ENCODE measurements at regions not wholly inside any gene's neighbourhood (a gene's known extent, or its start where the extent isn't known, plus 50 kb on each side); places are given as distances from the start of the nearest gene placed in this dataset.

GRCh38 chr3:110487840-110488239, 583.8 kb upstream of the NECTIN3 start:
- ChIA-PET CTCF (no interaction called here), POLR2A (ENCODE audit: low non-redundant PET) (no interaction called here)
- TF ChIP-seq, protein P1, sequence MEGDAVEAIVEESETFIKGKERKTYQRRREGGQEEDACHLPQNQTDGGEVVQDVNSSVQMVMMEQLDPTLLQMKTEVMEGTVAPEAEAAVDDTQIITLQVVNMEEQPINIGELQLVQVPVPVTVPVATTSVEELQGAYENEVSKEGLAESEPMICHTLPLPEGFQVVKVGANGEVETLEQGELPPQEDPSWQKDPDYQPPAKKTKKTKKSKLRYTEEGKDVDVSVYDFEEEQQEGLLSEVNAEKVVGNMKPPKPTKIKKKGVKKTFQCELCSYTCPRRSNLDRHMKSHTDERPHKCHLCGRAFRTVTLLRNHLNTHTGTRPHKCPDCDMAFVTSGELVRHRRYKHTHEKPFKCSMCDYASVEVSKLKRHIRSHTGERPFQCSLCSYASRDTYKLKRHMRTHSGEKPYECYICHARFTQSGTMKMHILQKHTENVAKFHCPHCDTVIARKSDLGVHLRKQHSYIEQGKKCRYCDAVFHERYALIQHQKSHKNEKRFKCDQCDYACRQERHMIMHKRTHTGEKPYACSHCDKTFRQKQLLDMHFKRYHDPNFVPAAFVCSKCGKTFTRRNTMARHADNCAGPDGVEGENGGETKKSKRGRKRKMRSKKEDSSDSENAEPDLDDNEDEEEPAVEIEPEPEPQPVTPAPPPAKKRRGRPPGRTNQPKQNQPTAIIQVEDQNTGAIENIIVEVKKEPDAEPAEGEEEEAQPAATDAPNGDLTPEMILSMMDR (conservative IDR thresholded peaks at IDR 0.05; ENCODE audit: low read depth, low read length) = no peak
- TF ChIP-seq EZH2 (IDR thresholded peaks at IDR 0.05; ENCODE audit: borderline replicate concordance, low read depth, low read length, poor library complexity, severe bottlenecking) = no peak
- no peak for DNase-seq (ENCODE audit: low spot score)
- Histone ChIP-seq H3K36me3 (ENCODE audit: insufficient read depth, low read length, poor library complexity, severe bottlenecking) (no peaks in the 10 kb centered on the region), H3K4me1 (ENCODE audit: insufficient read depth, low read length, poor library complexity, severe bottlenecking) (no peaks in the 10 kb centered on the region), H3K9me3 (ENCODE audit: low read depth, low read length, poor library complexity, severe bottlenecking) (peaks cover 14% of the 10 kb centered on the region), H3K27me3 (replicated peaks; ENCODE audit: insufficient read depth, low read depth, low read length, poor library complexity) (no peaks in the 10 kb centered on the region), H3K4me3 (ENCODE audit: low read depth, low read length, poor library complexity, severe bottlenecking) (no peak overlapping the region), H3K27ac (ENCODE audit: low read depth, low read length, poor library complexity, severe bottlenecking) (no peak overlapping the region)
- no TSS peak for BruUV-seq (replicated peaks)
- intact Hi-C loops (cut with micrococcal nuclease; ENCODE audit: unreplicated experiment) = no loop called here

GRCh38 chr3:110491413-110491812, 580.2 kb upstream of the NECTIN3 start:
- POLR2A ChIA-PET (ENCODE audit: low non-redundant PET) = no interaction called here
- TF ChIP-seq, protein P1 (conservative IDR thresholded peaks at IDR 0.05; ENCODE audit: low read depth, low read length) = no peak
- TF ChIP-seq EZH2 (IDR thresholded peaks at IDR 0.05; ENCODE audit: borderline replicate concordance, low read depth, low read length, poor library complexity, severe bottlenecking) = no peak
- CTCF ChIA-PET = no interaction called here
- peaks cover 9% of the 10 kb centered on the region for H3K9me3 ChIP-seq (ENCODE audit: low read depth, low read length, poor library complexity, severe bottlenecking)
- intact Hi-C loops (cut with micrococcal nuclease; ENCODE audit: unreplicated experiment) = no loop called here
- H3K4me3 ChIP-seq (ENCODE audit: low read depth, low read length, poor library complexity, severe bottlenecking) = no peak overlapping the region
- no peaks in the 10 kb centered on the region for H3K27me3 ChIP-seq (replicated peaks; ENCODE audit: insufficient read depth, low read depth, low read length, poor library complexity)
- DNase-seq (ENCODE audit: low spot score) = no peak
- BruUV-seq (replicated peaks) = no TSS peak
- H3K27ac ChIP-seq (ENCODE audit: low read depth, low read length, poor library complexity, severe bottlenecking) = no peak overlapping the region
- no peaks in the 10 kb centered on the region for H3K4me1 ChIP-seq (ENCODE audit: insufficient read depth, low read length, poor library complexity, severe bottlenecking)
- H3K36me3 ChIP-seq (ENCODE audit: insufficient read depth, low read length, poor library complexity, severe bottlenecking) = no peaks in the 10 kb centered on the region

DNA sequence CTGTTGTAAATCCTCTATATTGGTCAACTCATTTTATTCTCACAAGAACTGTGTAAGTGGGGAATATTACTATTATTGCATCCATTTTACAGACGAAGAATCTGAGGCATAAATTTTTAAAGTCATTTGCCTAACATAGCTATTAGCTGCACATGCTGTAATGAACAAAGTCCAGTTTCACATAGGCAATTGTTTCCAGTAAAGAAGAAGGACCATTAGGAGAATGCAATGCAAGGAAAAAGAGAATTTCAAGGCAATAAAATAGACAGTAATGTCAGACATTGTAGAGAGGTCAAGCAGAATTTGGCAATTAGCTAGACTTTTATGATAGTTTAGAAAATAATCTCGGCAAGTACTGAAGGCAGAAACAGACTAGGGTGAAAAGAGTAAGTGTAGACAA, 578.7 kb upstream of the NECTIN3 start:
- TF ChIP-seq EZH2 (IDR thresholded peaks at IDR 0.05; ENCODE audit: borderline replicate concordance, low read depth, low read length, poor library complexity, severe bottlenecking) = no peak
- TF ChIP-seq, protein P1 (conservative IDR thresholded peaks at IDR 0.05; ENCODE audit: low read depth, low read length) = no peak

More for the DNA sequence above, 578.7 kb upstream of the NECTIN3 start:
- Histone ChIP-seq H3K9me3 (ENCODE audit: low read depth, low read length, poor library complexity, severe bottlenecking) (peaks cover 5% of the 10 kb centered on the region), H3K4me1 (ENCODE audit: insufficient read depth, low read length, poor library complexity, severe bottlenecking) (no peaks in the 10 kb centered on the region), H3K4me3 (ENCODE audit: low read depth, low read length, poor library complexity, severe bottlenecking) (no peak overlapping the region), H3K27ac (ENCODE audit: low read depth, low read length, poor library complexity, severe bottlenecking) (no peak overlapping the region), H3K27me3 (replicated peaks; ENCODE audit: insufficient read depth, low read depth, low read length, poor library complexity) (no peaks in the 10 kb centered on the region), H3K36me3 (ENCODE audit: insufficient read depth, low read length, poor library complexity, severe bottlenecking) (no peaks in the 10 kb centered on the region)
- POLR2A ChIA-PET (ENCODE audit: low non-redundant PET) = interaction anchor here (0.9 kb wide), 1 partner anchor 140 kb away, joined by 3 read pairs; no protein-coding TSS in a partner anchor
- intact Hi-C loops (cut with micrococcal nuclease; ENCODE audit: unreplicated experiment) = no loop called here
- CTCF ChIA-PET = no interaction called here
- DNase-seq (ENCODE audit: low spot score) = no peak
- BruUV-seq (replicated peaks) = no TSS peak

All from A673 (cell line).